GM19452 (cell line): ENCODE measurements at regions not wholly inside any gene's neighbourhood (a gene's known extent, or its start where the extent isn't known, plus 50 kb on each side); places are given as distances from the start of the nearest gene placed in this dataset.
"Not testable (repeated sequence)": the region's sequence is repeated elsewhere in the genome, so short reads cannot be mapped to it uniquely, and the experiment has no call there.

Source experiments
- ATAC-seq: cut with Tn5 transposase; IDR thresholded peaks from one replicate; pipeline ENCODE4 v1.9.1; 2021; ENCODE audit not compliant: unreplicated experiment

GRCh38 chr13:106102786-106103185, 432.7 kb downstream of the EFNB2 start:
- no peak for ATAC-seq

- no peak for ATAC-seq
Observed at GRCh38 chr13:106101201-106101600, 434.3 kb downstream of the EFNB2 start.

DNA sequence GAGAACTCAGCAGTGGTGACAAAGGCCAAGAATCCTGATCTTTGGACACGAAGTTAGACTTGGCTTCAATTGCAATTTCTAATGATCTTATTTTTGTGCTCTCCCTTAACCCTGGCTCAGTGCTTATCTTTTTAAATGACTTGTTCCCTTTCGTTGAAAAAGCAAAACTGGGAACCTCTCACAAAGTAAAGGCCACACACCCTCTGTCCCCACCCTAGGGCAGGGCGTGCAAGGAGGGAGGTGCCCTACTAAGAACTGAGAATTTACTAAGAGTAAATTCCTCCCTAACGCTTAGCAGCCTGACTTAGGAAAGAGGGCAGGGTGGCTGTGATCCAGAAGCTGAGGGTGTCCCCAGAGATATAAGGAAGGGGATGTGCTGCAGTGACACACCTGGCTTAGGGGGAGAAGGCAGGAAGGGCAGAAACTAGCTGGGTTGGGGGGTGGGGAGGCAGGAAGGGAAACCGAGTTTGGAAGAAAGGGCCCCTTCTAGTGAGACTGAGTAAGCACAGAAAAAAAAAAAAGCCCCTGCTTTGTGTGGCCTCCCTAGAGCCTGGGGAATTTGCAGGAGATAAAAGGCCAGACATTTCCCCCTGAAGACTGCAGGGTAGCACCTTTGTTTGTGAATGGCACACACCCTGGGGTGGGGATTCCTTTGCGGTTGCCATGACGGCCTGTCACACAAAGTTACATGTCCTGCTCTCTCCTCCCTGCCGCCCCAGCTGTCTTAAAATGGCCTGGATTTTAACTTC, 435.1 kb downstream of the EFNB2 start:
- no peak for ATAC-seq

- ATAC-seq, result no peak
Observed at GRCh38 chr13:106099765-106100164, 435.7 kb downstream of the EFNB2 start.

DNA sequence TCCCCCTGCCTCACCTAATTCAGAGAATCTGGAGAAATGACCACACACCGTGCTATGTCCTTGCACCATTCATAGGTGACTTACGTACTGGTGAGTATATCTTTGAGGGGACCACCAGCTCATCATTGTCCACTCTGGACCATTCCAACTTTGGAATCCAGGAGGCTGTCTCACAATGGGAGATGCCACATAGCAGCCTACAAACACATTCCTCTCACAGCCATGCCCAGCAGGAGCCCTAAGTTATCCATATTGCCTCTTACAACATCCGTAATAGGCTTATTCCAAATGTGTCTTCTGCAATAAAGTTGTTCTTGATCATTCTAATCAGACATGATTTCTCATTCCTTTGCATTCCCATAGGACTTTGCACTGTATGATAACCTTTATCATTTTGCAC, 436.7 kb downstream of the EFNB2 start:
- ATAC-seq, result no peak

GRCh38 chr13:106096661-106097092, 438.8 kb downstream of the EFNB2 start:
- no peak for ATAC-seq

GRCh38 chr13:106095919-106096318, 439.5 kb downstream of the EFNB2 start:
- ATAC-seq, result no peak

DNA sequence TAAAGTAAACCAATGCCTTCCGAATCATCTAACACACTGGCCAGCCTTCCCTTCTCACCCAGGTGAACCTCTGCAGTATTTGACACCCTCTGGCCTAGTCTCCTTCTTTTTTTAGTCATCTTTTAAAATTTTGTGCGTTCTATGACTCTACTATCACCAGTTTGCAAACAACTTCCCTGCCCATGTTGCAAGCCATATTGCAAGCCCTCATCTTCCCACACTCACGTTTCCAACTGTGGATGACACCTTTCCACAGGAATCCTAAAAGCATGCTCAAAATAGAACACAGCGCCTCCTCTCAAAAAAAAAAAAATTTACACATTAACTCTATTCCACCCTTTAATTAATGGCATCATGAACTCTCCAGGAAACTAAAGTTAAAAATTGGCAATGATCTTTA, 440.1 kb downstream of the EFNB2 start:
- ATAC-seq, result no peak

DNA sequence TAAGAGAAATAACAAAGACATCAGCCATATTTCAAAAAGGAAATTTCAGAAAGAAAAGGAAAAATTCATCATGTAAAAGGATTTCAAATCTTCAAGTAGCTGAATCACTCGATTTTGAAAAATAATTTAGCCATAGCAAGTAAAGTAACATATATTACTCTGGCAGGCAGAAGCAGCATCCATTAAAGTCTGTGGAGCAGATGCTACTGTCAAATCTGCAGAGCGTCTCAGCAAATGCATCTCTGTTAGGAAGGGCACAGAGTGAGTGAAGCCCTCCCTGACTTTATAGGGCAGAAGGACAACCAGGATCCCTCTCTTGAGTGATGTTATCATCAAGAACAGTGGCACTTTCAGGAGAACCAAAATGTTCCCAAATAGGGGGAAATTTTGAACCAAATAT, 445.5 kb downstream of the EFNB2 start:
- ATAC-seq, result no peak

- no peak for ATAC-seq
Observed at GRCh38 chr13:106089261-106089980, 446.0 kb downstream of the EFNB2 start.

- ATAC-seq, result no peak
Observed at GRCh38 chr13:106088085-106088484, 447.4 kb downstream of the EFNB2 start.

- no peak for ATAC-seq
Observed at GRCh38 chr13:106087201-106087600, 448.3 kb downstream of the EFNB2 start.

DNA sequence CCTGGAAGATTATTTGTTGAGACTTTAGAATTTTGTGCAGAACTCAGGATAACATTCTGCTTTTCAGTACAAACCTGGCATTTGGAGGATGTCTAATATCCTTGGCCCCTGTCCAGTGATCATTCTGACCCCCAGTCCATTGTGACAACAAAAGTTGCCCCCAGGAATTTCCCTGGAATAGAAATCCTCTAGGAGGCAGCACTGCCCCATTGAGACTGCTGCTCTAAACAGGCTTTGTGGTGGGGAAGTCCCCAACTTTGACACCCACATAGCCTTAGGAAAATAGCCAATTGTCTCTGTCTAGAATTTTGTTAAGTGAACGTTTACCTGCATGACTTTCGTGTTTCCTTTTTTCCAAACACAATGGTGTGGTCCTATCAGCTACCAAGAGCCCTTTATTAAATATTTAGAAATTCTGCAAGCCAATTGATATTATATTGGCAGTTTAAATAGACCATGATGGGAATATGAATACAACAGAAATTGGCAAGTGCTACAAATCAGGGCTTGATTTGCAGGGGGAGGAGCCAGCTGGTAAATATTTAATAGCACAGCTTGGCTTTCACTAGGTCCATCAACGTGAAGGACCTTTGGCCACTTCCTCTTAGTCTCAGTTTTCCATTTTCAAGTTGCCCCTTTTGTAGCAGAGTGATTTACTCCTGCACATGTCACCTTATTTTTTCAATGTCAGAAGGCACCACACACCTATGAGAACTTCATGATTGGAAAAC, 451.7 kb downstream of the EFNB2 start:
- ATAC-seq, result no peak

DNA sequence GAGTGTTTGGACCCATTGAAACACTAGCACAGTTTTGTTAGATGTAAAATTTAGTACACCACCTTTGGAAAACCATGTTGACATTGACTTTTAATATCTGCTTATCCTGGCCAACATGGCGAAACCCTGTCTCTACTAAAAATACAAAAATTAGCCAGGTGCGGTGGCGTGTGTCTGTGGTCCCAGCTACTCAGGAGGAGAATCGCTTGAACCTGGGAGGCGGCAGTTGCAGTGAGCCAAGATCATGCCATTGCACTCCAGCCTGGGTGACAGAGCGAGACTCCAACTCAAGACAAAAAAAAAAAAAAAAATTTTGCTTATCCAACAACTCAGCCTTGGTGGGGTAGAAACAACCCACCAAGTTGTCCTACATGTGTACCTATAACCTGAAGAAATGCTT, 454.2 kb downstream of the EFNB2 start:
- not testable (repeated sequence) for ATAC-seq

GRCh38 chr13:106078191-106078590, 457.3 kb downstream of the EFNB2 start:
- no peak for ATAC-seq

GRCh38 chr13:106077017-106077416, 458.4 kb downstream of the EFNB2 start:
- ATAC-seq, result no peak

DNA sequence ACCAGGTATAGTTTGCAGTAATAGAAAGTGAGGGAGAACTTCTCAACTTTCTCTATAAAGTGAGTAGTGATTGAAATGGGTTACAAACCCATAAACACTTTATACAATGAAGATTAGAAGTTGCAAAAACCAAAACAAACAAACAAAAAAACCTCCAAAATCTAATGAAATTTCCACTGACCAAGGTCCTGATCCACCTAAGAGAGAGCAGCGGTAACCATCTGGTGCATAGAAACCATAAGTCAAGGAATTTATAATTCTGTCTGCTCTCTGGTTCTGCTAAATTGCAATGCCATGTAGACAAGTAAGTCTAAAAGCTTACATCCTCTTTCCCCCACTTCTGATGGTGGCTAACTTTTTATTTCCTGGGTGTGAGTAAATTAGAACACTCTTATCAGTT, 463.4 kb downstream of the EFNB2 start:
- no peak for ATAC-seq

DNA sequence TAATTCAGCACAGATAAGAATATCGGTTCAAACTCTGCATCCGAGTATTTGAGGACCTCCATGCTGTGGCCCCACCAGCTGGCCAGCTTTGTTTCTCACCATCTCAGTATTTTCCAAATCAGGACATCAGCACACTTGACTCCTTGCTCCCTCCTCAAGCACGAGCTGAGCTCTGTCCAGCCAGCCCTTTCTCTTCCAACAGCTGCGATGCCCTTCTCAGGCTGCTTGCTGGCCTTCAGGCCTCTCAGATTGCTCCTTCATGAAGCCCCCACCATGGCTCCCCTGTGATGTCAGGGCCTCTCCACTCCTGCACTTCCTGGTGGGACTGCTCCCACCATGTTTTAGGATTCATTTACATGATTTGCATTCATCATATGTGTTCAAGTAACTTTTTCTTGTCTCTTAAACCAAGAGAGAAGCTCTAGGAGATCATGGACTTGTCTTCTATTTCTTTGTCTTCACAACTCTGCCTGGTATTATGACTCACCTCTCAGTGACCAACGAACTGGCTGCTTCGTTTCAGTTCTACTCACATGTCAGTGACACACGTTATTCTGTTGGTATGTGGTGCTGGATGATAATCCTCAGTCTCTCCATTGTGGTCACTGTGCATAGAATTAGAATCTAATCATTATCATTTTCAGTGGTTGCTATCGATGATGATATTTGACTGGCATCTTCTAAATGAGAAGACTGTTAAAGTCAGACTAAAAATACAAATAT, 471.7 kb downstream of the EFNB2 start:
- no peak for ATAC-seq

GRCh38 chr13:106061781-106062180, 473.7 kb downstream of the EFNB2 start:
- no peak for ATAC-seq

- no peak for ATAC-seq
Observed at GRCh38 chr13:106056851-106057250, 478.6 kb downstream of the EFNB2 start.

GRCh38 chr13:106052200-106052767, 483.2 kb downstream of the EFNB2 start:
- ATAC-seq, result no peak
